ENCODE measurements at regions not wholly inside any gene's neighbourhood (a gene's known extent, or its start where the extent isn't known, plus 50 kb on each side); places are given as distances from the start of the nearest gene placed in this dataset.

GRCh38 chr3:30393079-30393478 is 213.3 kb upstream of the TGFBR2 start:
- no peak overlapping the region for H3K4me3 Mint-ChIP-seq
- CTCF ChIA-PET: no interaction called here
- no peaks in the 10 kb centered on the region for H3K27me3 Mint-ChIP-seq (ENCODE audit: low read depth)
- H3K4me1 Mint-ChIP-seq: no peaks in the 10 kb centered on the region
- POLR2A ChIA-PET: no interaction called here
- no peaks in the 10 kb centered on the region for H3K36me3 Mint-ChIP-seq
- TF ChIP-seq ATF3 (CRISPR knock-in tag; conservative IDR thresholded peaks at IDR 0.05): no peak
- no peak for TF ChIP-seq AR (CRISPR knock-in tag; IDR thresholded peaks at IDR 0.05)
- no peak for TF ChIP-seq USF1 (CRISPR knock-in tag; IDR thresholded peaks at IDR 0.05)
- TF ChIP-seq ZNF121 (CRISPR knock-in tag; IDR thresholded peaks at IDR 0.05): no peak
- ATAC-seq (no peak), DNase-seq (ENCODE audit: low spot score) (no peak)
- no peak overlapping the region for H3K27ac Mint-ChIP-seq
- peaks cover 6% of the 10 kb centered on the region for H3K9me3 Mint-ChIP-seq

GRCh38 chr3:30397030-30397429 is 209.4 kb upstream of the TGFBR2 start:
- peaks cover 6% of the 10 kb centered on the region for H3K9me3 Mint-ChIP-seq
- H3K27me3 Mint-ChIP-seq (ENCODE audit: low read depth): no peaks in the 10 kb centered on the region
- H3K4me3 Mint-ChIP-seq: no peak overlapping the region
- H3K4me1 Mint-ChIP-seq: peaks cover 12% of the 10 kb centered on the region
- H3K27ac Mint-ChIP-seq: no peak overlapping the region
- ATAC-seq: no peak
- no peak for DNase-seq (ENCODE audit: low spot score)
- TF ChIP-seq USF1 (CRISPR knock-in tag; IDR thresholded peaks at IDR 0.05) (no peak), ATF3 (CRISPR knock-in tag; conservative IDR thresholded peaks at IDR 0.05) (no peak), NR2C2 (CRISPR knock-in tag; IDR thresholded peaks at IDR 0.05) (no peak), STAT6 (CRISPR knock-in tag; conservative IDR thresholded peaks at IDR 0.05; ENCODE audit: low read depth) (no peak), IRF1 (CRISPR knock-in tag; IDR thresholded peaks at IDR 0.05) (no peak), OVOL2 (CRISPR knock-in tag; IDR thresholded peaks at IDR 0.05; ENCODE audit: borderline replicate concordance) (no peak), TEAD1 (CRISPR knock-in tag; IDR thresholded peaks at IDR 0.05) (no peak), JUN (CRISPR knock-in tag; IDR thresholded peaks at IDR 0.05) (no peak), ZNF512 (CRISPR knock-in tag; IDR thresholded peaks at IDR 0.05; ENCODE audit: borderline replicate concordance) (no peak), NFATC4 (CRISPR knock-in tag; IDR thresholded peaks at IDR 0.05) (no peak), ATF1 (CRISPR knock-in tag; IDR thresholded peaks at IDR 0.05) (no peak), RELA (CRISPR knock-in tag; IDR thresholded peaks at IDR 0.05; ENCODE audit: borderline replicate concordance) (no peak), ZNF532 (CRISPR knock-in tag; IDR thresholded peaks at IDR 0.05; ENCODE audit: borderline replicate concordance) (no peak), NFE2L1 (CRISPR knock-in tag; IDR thresholded peaks at IDR 0.05) (no peak)
- POLR2A ChIA-PET: no interaction called here
- no peaks in the 10 kb centered on the region for H3K36me3 Mint-ChIP-seq
- CTCF ChIA-PET: no interaction called here
